PC-9 (cell line): ENCODE measurements at regions not wholly inside any gene's neighbourhood (a gene's known extent, or its start where the extent isn't known, plus 50 kb on each side); places are given as distances from the start of the nearest gene placed in this dataset.

Experiments used
- BruUV-seq: library from RNA; stranded (reverse); fragments of 400-500 nt; replicated peaks from 2 replicates; lab custom pipeline; 2021; lab: Mats Ljungman, UMichigan
- CTCF ChIA-PET: fragments of 300-600 bp; sonication (Branson Sonifier 250); formaldehyde crosslinking; loops from one replicate; lab custom pipeline; 2022; ENCODE audit warnings: antibody characterized with exemption; lab: Charles Lee
- POLR2A ChIA-PET: fragments of 300-600 bp; sonication (Branson Sonifier 250); formaldehyde crosslinking; loops from one replicate; lab custom pipeline; 2022; ENCODE audit warnings: antibody characterized with exemption; ENCODE audit not compliant: unreplicated experiment; lab: Charles Lee
- DNase-seq, 2 experiments: peaks; one replicate each; pipeline versions ENCODE4 v3.0.0 to v3.0.0-alpha.2; 2015 to 2022; ENCODE audit warnings: mixed read lengths in 1 of 2
- H2AFZ ChIP-seq: fragments of 200-600 bp; sonication (generic); 2 replicates; pipeline ENCODE4 v1.8.1; 2017; ENCODE audit warnings: antibody characterized with exemption
- H3F3A ChIP-seq: fragments of 200-600 bp; sonication (generic); 2 replicates; pipeline ENCODE4 v1.8.1; 2017; ENCODE audit warnings: antibody characterized with exemption, mild to moderate bottlenecking, low read depth; ENCODE audit not compliant: insufficient read depth
- H3K27ac ChIP-seq: fragments of 200-600 bp; sonication (generic); 2 replicates; pipeline ENCODE4 v1.6.1; 2016; ENCODE audit warnings: mixed run types
- H3K27me3 ChIP-seq: fragments of 200-600 bp; sonication (generic); 2 replicates; pipeline ENCODE4 v1.6.1; 2016; ENCODE audit warnings: low read depth, mixed run types; ENCODE audit not compliant: insufficient read depth
- H3K36me3 ChIP-seq: fragments of 200-600 bp; sonication (generic); 2 replicates; pipeline ENCODE4 v1.6.1; 2016; ENCODE audit warnings: low read depth, mixed run types
- H3K4me1 ChIP-seq: fragments of 200-600 bp; sonication (generic); replicated peaks from 2 replicates; pipeline ENCODE4 v1.6.1; 2016; ENCODE audit warnings: mixed run types; ENCODE audit not compliant: insufficient read depth
- H3K4me2 ChIP-seq: fragments of 200-600 bp; sonication (generic); 2 replicates; pipeline ENCODE4 v1.6.1; 2017; ENCODE audit warnings: mixed run types
- H3K4me3 ChIP-seq: fragments of 200-600 bp; sonication (generic); 2 replicates; pipeline ENCODE4 v1.6.1; 2016; ENCODE audit warnings: mixed run types
- H3K79me2 ChIP-seq: fragments of 200-600 bp; sonication (generic); 2 replicates; pipeline ENCODE4 v1.6.1; 2017; ENCODE audit warnings: low read depth, mixed run types
- H3K9me2 ChIP-seq: fragments of 200-600 bp; sonication (generic); 2 replicates; pipeline ENCODE4 v1.8.1; 2017; ENCODE audit warnings: mild to moderate bottlenecking; ENCODE audit not compliant: insufficient read depth
- H3K9me3 ChIP-seq: fragments of 200-600 bp; sonication (generic); 2 replicates; pipeline ENCODE4 v1.8.1; 2016; ENCODE audit warnings: low read depth; ENCODE audit not compliant: insufficient read depth
- H4K20me1 ChIP-seq: fragments of 200-600 bp; sonication (generic); 2 replicates; pipeline ENCODE4 v1.8.1; 2017; ENCODE audit not compliant: insufficient read depth
- CTCF ChIP-seq: fragments of 200-600 bp; sonication (generic); conservative IDR thresholded peaks from 2 replicates; pipeline ENCODE4 v1.6.1; 2017; ENCODE audit warnings: mixed run types, antibody characterized with exemption, mild to moderate bottlenecking, moderate library complexity
- EZH2 ChIP-seq: fragments of 200-600 bp; sonication (generic); IDR thresholded peaks from 2 replicates; pipeline ENCODE4 v1.8.0; 2017; ENCODE audit warnings: antibody characterized with exemption, low read depth
- intact Hi-C: fragments of 100-400 bp; cut with micrococcal nuclease; formaldehyde crosslinking; loops from one replicate; pipeline ENCODE4 v1.10.0; 2022; ENCODE audit not compliant: unreplicated experiment

- DNase-seq = no peak
- ChIA-PET CTCF (no interaction called here), POLR2A (no interaction called here)
- Histone ChIP-seq H3F3A (no peaks in the 10 kb centered on the region), H3K36me3 (no peaks in the 10 kb centered on the region), H3K4me3 (no peak overlapping the region), H3K9me2 (no peaks in the 10 kb centered on the region), H3K9me3 (no peaks in the 10 kb centered on the region), H3K27me3 (no peaks in the 10 kb centered on the region), H3K79me2 (no peaks in the 10 kb centered on the region), H3K4me1 (no peaks in the 10 kb centered on the region), H2AFZ (no peak overlapping the region), H3K4me2 (no peak overlapping the region), H3K27ac (no peak overlapping the region), H4K20me1 (no peaks in the 10 kb centered on the region)
- no peak for TF ChIP-seq EZH2
- TF ChIP-seq CTCF = no peak
- no TSS peak for BruUV-seq
- intact Hi-C loops = no loop called here
These were observed 769.5 kb upstream of the CDH2 start for GRCh38 chr18:28946471-28946870.

DNA sequence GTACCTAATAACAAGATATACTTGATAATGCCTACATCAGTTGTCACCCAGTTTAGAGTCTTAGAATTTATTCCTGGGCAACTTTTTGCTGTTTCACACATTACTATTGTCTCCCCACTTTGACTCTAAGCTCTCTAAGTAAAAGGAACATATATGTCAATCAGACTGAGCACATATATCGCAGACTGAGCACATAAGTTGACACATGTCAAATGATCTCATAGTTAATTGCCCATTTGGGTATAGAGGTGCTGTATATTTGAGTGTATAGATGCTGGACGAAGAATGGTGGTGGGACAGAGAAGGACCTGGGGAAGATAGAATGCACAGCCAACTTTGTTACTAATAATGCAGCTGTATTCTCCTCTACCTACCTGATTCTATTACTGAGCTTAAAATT, 746.0 kb upstream of the CDH2 start:
- Histone ChIP-seq H3K9me2 (no peaks in the 10 kb centered on the region), H3K4me2 (no peak overlapping the region), H3F3A (no peaks in the 10 kb centered on the region), H3K4me3 (no peak overlapping the region), H2AFZ (no peak overlapping the region), H3K9me3 (no peaks in the 10 kb centered on the region), H4K20me1 (no peaks in the 10 kb centered on the region), H3K79me2 (no peaks in the 10 kb centered on the region), H3K36me3 (no peaks in the 10 kb centered on the region), H3K4me1 (no peaks in the 10 kb centered on the region), H3K27ac (no peak overlapping the region), H3K27me3 (no peaks in the 10 kb centered on the region)
- intact Hi-C loops = no loop called here
- no peak for DNase-seq
- no TSS peak for BruUV-seq
- ChIA-PET POLR2A (no interaction called here), CTCF (no interaction called here)
- TF ChIP-seq EZH2 = no peak
- TF ChIP-seq CTCF = no peak

DNA sequence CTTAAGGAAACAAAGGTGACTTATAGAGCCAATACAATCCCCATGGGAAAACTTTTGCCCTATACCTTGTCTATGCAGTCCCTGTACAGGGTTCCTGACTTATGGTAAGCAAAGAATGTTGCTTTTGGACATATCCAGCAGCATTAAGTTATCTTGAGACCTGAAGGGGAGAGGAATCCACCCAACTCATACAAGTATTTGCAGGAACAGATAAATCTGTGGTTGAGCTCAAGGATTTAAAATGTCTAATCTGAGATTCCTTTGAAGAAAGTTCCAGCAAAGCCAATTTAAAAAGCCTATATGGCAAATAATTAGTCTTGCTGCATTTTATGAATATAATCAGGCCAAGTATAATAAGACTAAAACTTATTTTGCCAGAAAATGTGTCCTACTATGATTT, 739.5 kb upstream of the CDH2 start:
- TF ChIP-seq EZH2 = no peak
- no peak for TF ChIP-seq CTCF
- no peaks in the 10 kb centered on the region for H3F3A ChIP-seq
- H3K27me3 ChIP-seq = no peaks in the 10 kb centered on the region
- H3K4me2 ChIP-seq = no peak overlapping the region
- H4K20me1 ChIP-seq = no peaks in the 10 kb centered on the region
- H3K9me3 ChIP-seq = no peaks in the 10 kb centered on the region
- H3K4me1 ChIP-seq = no peaks in the 10 kb centered on the region
- no peak overlapping the region for H3K4me3 ChIP-seq
- no peak overlapping the region for H3K27ac ChIP-seq
- no peak for DNase-seq
- intact Hi-C loops = no loop called here
- POLR2A ChIA-PET = no interaction called here
- no peak overlapping the region for H2AFZ ChIP-seq
- BruUV-seq = no TSS peak
- CTCF ChIA-PET = no interaction called here
- no peaks in the 10 kb centered on the region for H3K36me3 ChIP-seq
- H3K79me2 ChIP-seq = no peaks in the 10 kb centered on the region
- no peaks in the 10 kb centered on the region for H3K9me2 ChIP-seq
